ENCODE measurements at regions not wholly inside any gene's neighbourhood (a gene's known extent, or its start where the extent isn't known, plus 50 kb on each side); places are given as distances from the start of the nearest gene placed in this dataset.

DNA sequence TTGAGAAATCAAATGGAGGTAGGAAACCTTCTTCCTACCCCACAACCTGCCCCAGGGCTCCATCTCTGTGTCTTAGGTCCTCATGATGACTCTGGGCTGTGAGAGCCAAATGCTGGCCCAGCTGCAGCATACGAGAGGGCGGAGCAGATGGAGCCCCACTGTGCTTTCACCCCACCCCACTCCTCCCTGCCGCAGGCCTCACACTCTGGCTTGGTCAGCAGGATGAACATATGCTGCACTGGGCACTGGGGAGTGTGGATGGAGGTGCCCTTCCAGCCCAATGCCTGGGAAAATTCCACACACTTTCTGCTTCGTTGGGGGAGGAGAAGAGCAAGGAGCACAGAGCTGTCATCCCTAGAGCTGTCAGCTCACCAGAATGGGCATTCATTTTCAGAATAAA lies 271.6 kb upstream of the CADM1 start:
- TF ChIP-seq, protein P1, sequence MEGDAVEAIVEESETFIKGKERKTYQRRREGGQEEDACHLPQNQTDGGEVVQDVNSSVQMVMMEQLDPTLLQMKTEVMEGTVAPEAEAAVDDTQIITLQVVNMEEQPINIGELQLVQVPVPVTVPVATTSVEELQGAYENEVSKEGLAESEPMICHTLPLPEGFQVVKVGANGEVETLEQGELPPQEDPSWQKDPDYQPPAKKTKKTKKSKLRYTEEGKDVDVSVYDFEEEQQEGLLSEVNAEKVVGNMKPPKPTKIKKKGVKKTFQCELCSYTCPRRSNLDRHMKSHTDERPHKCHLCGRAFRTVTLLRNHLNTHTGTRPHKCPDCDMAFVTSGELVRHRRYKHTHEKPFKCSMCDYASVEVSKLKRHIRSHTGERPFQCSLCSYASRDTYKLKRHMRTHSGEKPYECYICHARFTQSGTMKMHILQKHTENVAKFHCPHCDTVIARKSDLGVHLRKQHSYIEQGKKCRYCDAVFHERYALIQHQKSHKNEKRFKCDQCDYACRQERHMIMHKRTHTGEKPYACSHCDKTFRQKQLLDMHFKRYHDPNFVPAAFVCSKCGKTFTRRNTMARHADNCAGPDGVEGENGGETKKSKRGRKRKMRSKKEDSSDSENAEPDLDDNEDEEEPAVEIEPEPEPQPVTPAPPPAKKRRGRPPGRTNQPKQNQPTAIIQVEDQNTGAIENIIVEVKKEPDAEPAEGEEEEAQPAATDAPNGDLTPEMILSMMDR (conservative IDR thresholded peaks at IDR 0.05 in 1 of 2, IDR thresholded peaks at IDR 0.05 in 1 of 2; ENCODE audit: low read depth in 1 of 2, low read length in 2 of 2) = no peak
- no peak for TF ChIP-seq EZH2 (IDR thresholded peaks at IDR 0.05; ENCODE audit: low read length, missing control alignments)
